Testis (tissue), 2 donors: ENCODE measurements at regions not wholly inside any gene's neighbourhood (a gene's known extent, or its start where the extent isn't known, plus 50 kb on each side); places are given as distances from the start of the nearest gene placed in this dataset.

Source experiments
- DNase-seq: peaks from one replicate; pipeline ENCODE4 v3.0.0-alpha.2; 2019
- H3K27ac ChIP-seq, 2 donors: fragments of 200-600 bp; sonication (generic); one replicate each; pipeline ENCODE4 v1.5.1; 2019
- H3K27me3 ChIP-seq: fragments of 200-600 bp; sonication (generic); one replicate; pipeline ENCODE4 v1.5.1; 2019
- H3K36me3 ChIP-seq: fragments of 200-600 bp; sonication (generic); one replicate; pipeline ENCODE4 v1.5.1; 2017; ENCODE audit warnings: low read depth; ENCODE audit errors: missing control alignments
- H3K4me1 ChIP-seq: fragments of 200-600 bp; sonication (generic); one replicate; pipeline ENCODE4 v1.5.1; 2019
- H3K4me3 ChIP-seq, 2 donors: fragments of 200-600 bp; sonication (generic); one replicate each; pipeline ENCODE4 v1.5.1; 2017 to 2019
- H3K9me3 ChIP-seq: fragments of 200-600 bp; sonication (generic); one replicate; pipeline ENCODE4 v1.5.1; 2017
- CTCF ChIP-seq, 3 experiments: fragments of 450-650 bp in 2 of 3; fragments of 200-600 bp in 1 of 3; sonication (generic) in 1 of 3; IDR thresholded peaks; one replicate each; pipeline ENCODE4 v1.5.1; 2016 to 2019; ENCODE audit warnings: antibody characterized with exemption in 3 of 3, mild to moderate bottlenecking in 2 of 3, moderate library complexity in 1 of 3
- POLR2A ChIP-seq: fragments of 450-650 bp; IDR thresholded peaks from one replicate; pipeline ENCODE4 v1.6.1; 2017; ENCODE audit warnings: antibody characterized with exemption, mild to moderate bottlenecking, moderate library complexity
- WGBS, 2 donors: methylation state at CpG; one replicate each; pipeline ENCODE4 v1.1.5; 2018; 5-methylcytosine and 5-hydroxymethylcytosine counted together
- intact Hi-C: fragments of 100-400 bp; cut with DNase I; formaldehyde crosslinking; loops from one replicate; pipeline ENCODE4 v1.15.1; 2023; ENCODE audit warnings: low total_unique reads

- intact Hi-C loops: no loop called here
- Histone ChIP-seq H3K4me3 (no peak overlapping the region), H3K27ac (no peak overlapping the region), H3K36me3 (no peaks in the 10 kb centered on the region), H3K4me1 (no peaks in the 10 kb centered on the region), H3K27me3 (no peaks in the 10 kb centered on the region), H3K9me3 (no peaks in the 10 kb centered on the region)
- DNase-seq: no peak
- no peak for TF ChIP-seq CTCF (IDR thresholded peaks at IDR 0.05)
- no peak for TF ChIP-seq POLR2A
Measured at GRCh38 chr2:220628252-220628651, 943.9 kb downstream of the EPHA4 start.

- intact Hi-C loops: no loop called here
Measured at GRCh38 chr2:220641137-220641536, 931.0 kb downstream of the EPHA4 start.

GRCh38 chr2:220646424-220646823, 925.7 kb downstream of the EPHA4 start:
- WGBS, 2 donors: 75 to 89% methylated on average over 3 of the region's 3 CpGs
- Histone ChIP-seq H3K36me3 (no peaks in the 10 kb centered on the region), H3K4me3 (no peak overlapping the region), H3K9me3 (no peaks in the 10 kb centered on the region), H3K27ac (no peak overlapping the region), H3K4me1 (no peaks in the 10 kb centered on the region), H3K27me3 (no peaks in the 10 kb centered on the region)
- TF ChIP-seq POLR2A: no peak
- no peak for TF ChIP-seq CTCF (IDR thresholded peaks at IDR 0.05)
- intact Hi-C loops: no loop called here
- DNase-seq: no peak

More at GRCh38 chr2:220641137-220641536, 931.0 kb downstream of the EPHA4 start:
- H3K4me1 ChIP-seq: no peaks in the 10 kb centered on the region
- H3K9me3 ChIP-seq: no peaks in the 10 kb centered on the region
- TF ChIP-seq POLR2A (no peak), CTCF (IDR thresholded peaks at IDR 0.05) (no peak)
- no peak overlapping the region for H3K27ac ChIP-seq
- H3K27me3 ChIP-seq: no peaks in the 10 kb centered on the region
- no peak for DNase-seq
- H3K4me3 ChIP-seq: no peak overlapping the region
- 58 to 62% methylated on average over 2 of the region's 2 CpGs for WGBS, 2 donors
- H3K36me3 ChIP-seq: no peaks in the 10 kb centered on the region

GRCh38 chr2:220648628-220649027, 923.5 kb downstream of the EPHA4 start:
- intact Hi-C loops: no loop called here
- WGBS, 2 donors: 60 to 61% methylated on average over 2 of the region's 2 CpGs
- peaks cover 5% of the 10 kb centered on the region for H3K4me1 ChIP-seq
- TF ChIP-seq CTCF (IDR thresholded peaks at IDR 0.05) (no peak), POLR2A (no peak)
- no peak overlapping the region for H3K27ac ChIP-seq
- H3K27me3 ChIP-seq: no peaks in the 10 kb centered on the region
- DNase-seq: no peak
- H3K4me3 ChIP-seq: no peak overlapping the region
- H3K9me3 ChIP-seq: no peaks in the 10 kb centered on the region
- no peaks in the 10 kb centered on the region for H3K36me3 ChIP-seq

GRCh38 chr2:220653776-220654175, 918.3 kb downstream of the EPHA4 start:
- 74 to 86% methylated on average over 2 of the region's 2 CpGs for WGBS, 2 donors

More at GRCh38 chr2:220653776-220654175, 918.3 kb downstream of the EPHA4 start:
- Histone ChIP-seq H3K4me1 (peaks cover 5% of the 10 kb centered on the region), H3K36me3 (no peaks in the 10 kb centered on the region), H3K9me3 (no peaks in the 10 kb centered on the region), H3K4me3 (no peak overlapping the region), H3K27ac (no peak overlapping the region), H3K27me3 (no peaks in the 10 kb centered on the region)
- TF ChIP-seq CTCF (IDR thresholded peaks at IDR 0.05) (no peak), POLR2A (no peak)
- intact Hi-C loops: no loop called here
- DNase-seq: no peak
